ENCODE measurements at regions not wholly inside any gene's neighbourhood (a gene's known extent, or its start where the extent isn't known, plus 50 kb on each side); places are given as distances from the start of the nearest gene placed in this dataset.

DNA sequence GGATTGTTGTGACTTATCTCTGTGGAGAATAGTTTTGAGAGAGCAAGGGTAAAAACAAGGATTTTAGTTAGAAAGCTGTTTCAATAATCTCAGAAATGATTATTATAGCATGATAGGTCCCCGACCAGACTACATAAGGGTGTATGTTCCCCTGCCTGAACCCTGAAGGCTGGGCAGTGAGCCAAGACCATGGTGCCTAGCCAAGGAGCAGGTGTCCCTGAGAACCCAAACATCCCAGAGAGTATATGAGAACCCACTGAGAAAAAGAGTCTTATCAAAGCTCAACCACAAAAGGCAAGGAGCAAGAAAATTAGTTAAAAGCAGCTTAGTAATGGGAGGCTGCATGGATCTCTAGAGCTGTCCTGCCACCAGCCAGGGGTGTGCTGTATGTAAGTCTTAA, 94.9 kb upstream of the UNC5C start:
- peaks cover 2% of the 10 kb centered on the region for H3K4me1 Mint-ChIP-seq (ENCODE audit: low read depth)
- intact Hi-C loops (cut with micrococcal nuclease): no loop called here
- ChIA-PET CTCF (no interaction called here), POLR2A (no interaction called here)
- H3K9me3 Mint-ChIP-seq: no peaks in the 10 kb centered on the region
- no peaks in the 10 kb centered on the region for H3K36me3 Mint-ChIP-seq
- no peak for DNase-seq
- no peaks in the 10 kb centered on the region for H3K27me3 Mint-ChIP-seq
- H3K4me3 Mint-ChIP-seq: no peak overlapping the region
- H3K27ac Mint-ChIP-seq: no peak overlapping the region

DNA sequence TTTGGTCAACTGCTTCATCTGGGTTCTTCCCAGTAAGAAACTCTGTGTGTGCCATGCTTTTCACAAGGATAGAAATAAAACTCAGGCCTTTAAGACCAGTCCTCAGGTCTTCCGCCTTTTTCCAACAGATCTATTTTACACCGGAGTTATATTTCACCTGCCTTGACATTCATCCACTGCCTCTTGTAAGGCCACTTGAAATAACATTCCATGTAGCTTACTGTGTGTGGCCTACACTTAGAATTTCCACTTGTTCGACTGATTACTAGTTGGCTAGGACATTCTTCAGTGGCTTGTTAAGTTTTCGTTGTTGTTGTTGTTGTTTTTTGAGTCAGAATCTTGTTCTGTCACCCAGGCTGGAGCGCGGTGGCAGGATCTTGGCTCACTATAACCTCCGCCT, 92.8 kb upstream of the UNC5C start:
- H3K27ac Mint-ChIP-seq: no peak overlapping the region
- DNase-seq: no peak
- no peaks in the 10 kb centered on the region for H3K27me3 Mint-ChIP-seq
- peaks cover 2% of the 10 kb centered on the region for H3K4me1 Mint-ChIP-seq (ENCODE audit: low read depth)
- H3K9me3 Mint-ChIP-seq: no peaks in the 10 kb centered on the region
- intact Hi-C loops (cut with micrococcal nuclease): no loop called here
- CTCF ChIA-PET: no interaction called here
- POLR2A ChIA-PET: no interaction called here
- no peaks in the 10 kb centered on the region for H3K36me3 Mint-ChIP-seq
- no peak overlapping the region for H3K4me3 Mint-ChIP-seq

DNA sequence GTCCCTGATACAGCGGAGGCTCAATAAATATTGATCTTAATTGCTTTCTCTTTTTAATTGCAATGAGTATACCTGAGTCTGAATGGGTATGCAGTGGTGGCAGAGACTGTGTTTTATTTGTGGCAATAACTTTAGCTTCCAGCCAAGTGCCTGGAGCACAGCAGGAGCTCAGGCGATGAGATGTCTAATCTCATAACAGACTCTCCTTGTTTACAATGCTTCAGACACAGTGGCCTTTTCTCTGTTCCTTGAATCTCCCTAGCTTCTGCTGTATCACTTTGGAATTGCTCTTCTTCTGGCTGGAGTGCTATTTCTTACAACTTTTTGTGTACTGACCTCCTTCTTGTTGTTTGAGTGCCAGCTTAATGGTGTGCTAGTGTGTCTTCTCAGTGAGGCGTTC, 91.5 kb upstream of the UNC5C start:
- no peak for DNase-seq
- H3K4me1 Mint-ChIP-seq (ENCODE audit: low read depth): peaks cover 2% of the 10 kb centered on the region
- no peaks in the 10 kb centered on the region for H3K36me3 Mint-ChIP-seq
- H3K9me3 Mint-ChIP-seq: no peaks in the 10 kb centered on the region
- ChIA-PET CTCF (no interaction called here), POLR2A (no interaction called here)
- no peak overlapping the region for H3K4me3 Mint-ChIP-seq
- H3K27me3 Mint-ChIP-seq: no peaks in the 10 kb centered on the region
- intact Hi-C loops (cut with micrococcal nuclease): no loop called here
- no peak overlapping the region for H3K27ac Mint-ChIP-seq

DNA sequence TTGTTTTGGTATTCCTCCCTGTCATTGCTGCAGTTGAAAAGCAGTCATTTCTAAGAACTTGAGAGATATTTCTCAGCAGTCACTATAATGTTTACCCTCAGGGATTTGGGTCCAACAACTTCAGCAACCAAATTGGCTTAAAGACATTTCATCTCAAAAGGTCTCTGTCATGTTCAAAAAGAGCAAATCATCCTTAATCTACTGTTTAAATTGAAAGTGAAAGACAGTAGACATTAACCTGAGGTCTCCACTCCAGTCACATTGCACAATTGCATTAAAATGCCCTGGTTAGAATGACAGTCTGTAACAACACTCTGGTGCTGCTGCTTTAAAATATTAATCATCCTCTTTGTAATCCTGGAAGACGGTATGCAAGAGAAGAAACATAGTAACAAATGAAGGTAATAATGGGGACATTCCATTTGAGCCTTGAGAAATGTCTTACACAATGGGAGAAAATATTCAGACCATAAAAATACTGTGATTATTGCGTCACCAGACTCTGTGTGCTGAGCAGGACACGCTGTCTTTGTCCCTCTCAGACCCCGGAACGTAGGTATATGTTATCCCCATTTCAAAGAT, 90.2 kb upstream of the UNC5C start:
- Mint-ChIP-seq H3K9me3 (peaks cover 2% of the 10 kb centered on the region), H3K4me3 (no peak overlapping the region), H3K27me3 (no peaks in the 10 kb centered on the region), H3K27ac (no peak overlapping the region), H3K4me1 (ENCODE audit: low read depth) (peaks cover 2% of the 10 kb centered on the region), H3K36me3 (no peaks in the 10 kb centered on the region)
- intact Hi-C loops (cut with micrococcal nuclease): no loop called here
- ChIA-PET CTCF (no interaction called here), POLR2A (no interaction called here)
- no peak for DNase-seq

DNA sequence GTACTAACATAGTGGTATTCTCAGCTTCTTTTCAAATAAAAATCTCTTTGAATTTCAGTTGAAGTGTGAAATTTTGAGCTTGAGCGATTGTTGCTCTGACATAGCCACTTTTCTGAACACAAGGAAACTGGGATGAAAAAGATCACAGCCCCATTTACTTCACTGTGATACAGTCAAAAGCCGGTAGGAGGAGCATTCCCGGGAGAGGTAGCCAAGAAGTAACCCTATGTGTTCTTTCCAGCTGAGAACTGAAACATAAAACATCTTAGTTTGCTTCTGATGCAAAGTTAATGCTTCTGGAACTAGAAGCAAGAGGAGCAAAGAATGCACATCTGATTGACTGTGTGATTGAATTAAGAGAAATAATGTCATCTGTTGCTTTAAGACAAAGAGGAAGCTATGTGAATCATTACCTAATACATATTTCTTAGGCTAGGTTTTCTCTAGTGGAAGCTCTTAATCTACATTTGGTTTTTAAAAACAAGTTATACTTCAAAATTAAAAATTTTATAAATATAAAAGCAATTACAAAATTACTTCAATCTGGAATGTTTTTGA, 88.3 kb upstream of the UNC5C start:
- H3K4me3 Mint-ChIP-seq: no peak overlapping the region
- ChIA-PET CTCF (interaction anchor here (1.0 kb wide), 1 partner anchor 472 kb away, joined by 3 read pairs; no protein-coding TSS in a partner anchor), POLR2A (no interaction called here)
- H3K27ac Mint-ChIP-seq: no peak overlapping the region
- intact Hi-C loops (cut with micrococcal nuclease): no loop called here
- H3K9me3 Mint-ChIP-seq: peaks cover 2% of the 10 kb centered on the region
- H3K36me3 Mint-ChIP-seq: no peaks in the 10 kb centered on the region
- DNase-seq: no peak
- no peaks in the 10 kb centered on the region for H3K27me3 Mint-ChIP-seq
- peaks cover 2% of the 10 kb centered on the region for H3K4me1 Mint-ChIP-seq (ENCODE audit: low read depth)

- no peaks in the 10 kb centered on the region for H3K27me3 Mint-ChIP-seq
- H3K36me3 Mint-ChIP-seq: no peaks in the 10 kb centered on the region
- POLR2A ChIA-PET: no interaction called here
- CTCF ChIA-PET: no interaction called here
- peaks cover 2% of the 10 kb centered on the region for H3K9me3 Mint-ChIP-seq
- intact Hi-C loops (cut with micrococcal nuclease): no loop called here
- no peak for DNase-seq
- peaks cover 2% of the 10 kb centered on the region for H3K4me1 Mint-ChIP-seq (ENCODE audit: low read depth)
- H3K27ac Mint-ChIP-seq: no peak overlapping the region
- no peak overlapping the region for H3K4me3 Mint-ChIP-seq
Measured at GRCh38 chr4:95636061-95636460, 87.3 kb upstream of the UNC5C start.

- Mint-ChIP-seq H3K4me3 (no peak overlapping the region), H3K36me3 (no peaks in the 10 kb centered on the region), H3K27ac (no peak overlapping the region), H3K27me3 (no peaks in the 10 kb centered on the region), H3K9me3 (no peaks in the 10 kb centered on the region), H3K4me1 (ENCODE audit: low read depth) (no peaks in the 10 kb centered on the region)
- intact Hi-C loops (cut with micrococcal nuclease): no loop called here
- DNase-seq: no peak
- CTCF ChIA-PET: no interaction called here
- POLR2A ChIA-PET: no interaction called here
Measured at GRCh38 chr4:95627709-95628108, 78.9 kb upstream of the UNC5C start.

- Mint-ChIP-seq H3K4me1 (ENCODE audit: low read depth) (no peaks in the 10 kb centered on the region), H3K27ac (no peak overlapping the region), H3K4me3 (no peak overlapping the region), H3K9me3 (no peaks in the 10 kb centered on the region), H3K27me3 (no peaks in the 10 kb centered on the region), H3K36me3 (no peaks in the 10 kb centered on the region)
- no peak for DNase-seq
- ChIA-PET POLR2A (no interaction called here), CTCF (no interaction called here)
- intact Hi-C loops (cut with micrococcal nuclease): no loop called here
Measured at GRCh38 chr4:95627024-95627605, 78.3 kb upstream of the UNC5C start.

- no peak for DNase-seq
- CTCF ChIA-PET: no interaction called here
- H3K36me3 Mint-ChIP-seq: no peaks in the 10 kb centered on the region
- H3K27ac Mint-ChIP-seq: no peak overlapping the region
- intact Hi-C loops (cut with micrococcal nuclease): no loop called here
- POLR2A ChIA-PET: no interaction called here
- H3K9me3 Mint-ChIP-seq: no peaks in the 10 kb centered on the region
- no peaks in the 10 kb centered on the region for H3K27me3 Mint-ChIP-seq
- H3K4me1 Mint-ChIP-seq (ENCODE audit: low read depth): no peaks in the 10 kb centered on the region
- H3K4me3 Mint-ChIP-seq: no peak overlapping the region
Measured at GRCh38 chr4:95625020-95625419, 76.2 kb upstream of the UNC5C start.

DNA sequence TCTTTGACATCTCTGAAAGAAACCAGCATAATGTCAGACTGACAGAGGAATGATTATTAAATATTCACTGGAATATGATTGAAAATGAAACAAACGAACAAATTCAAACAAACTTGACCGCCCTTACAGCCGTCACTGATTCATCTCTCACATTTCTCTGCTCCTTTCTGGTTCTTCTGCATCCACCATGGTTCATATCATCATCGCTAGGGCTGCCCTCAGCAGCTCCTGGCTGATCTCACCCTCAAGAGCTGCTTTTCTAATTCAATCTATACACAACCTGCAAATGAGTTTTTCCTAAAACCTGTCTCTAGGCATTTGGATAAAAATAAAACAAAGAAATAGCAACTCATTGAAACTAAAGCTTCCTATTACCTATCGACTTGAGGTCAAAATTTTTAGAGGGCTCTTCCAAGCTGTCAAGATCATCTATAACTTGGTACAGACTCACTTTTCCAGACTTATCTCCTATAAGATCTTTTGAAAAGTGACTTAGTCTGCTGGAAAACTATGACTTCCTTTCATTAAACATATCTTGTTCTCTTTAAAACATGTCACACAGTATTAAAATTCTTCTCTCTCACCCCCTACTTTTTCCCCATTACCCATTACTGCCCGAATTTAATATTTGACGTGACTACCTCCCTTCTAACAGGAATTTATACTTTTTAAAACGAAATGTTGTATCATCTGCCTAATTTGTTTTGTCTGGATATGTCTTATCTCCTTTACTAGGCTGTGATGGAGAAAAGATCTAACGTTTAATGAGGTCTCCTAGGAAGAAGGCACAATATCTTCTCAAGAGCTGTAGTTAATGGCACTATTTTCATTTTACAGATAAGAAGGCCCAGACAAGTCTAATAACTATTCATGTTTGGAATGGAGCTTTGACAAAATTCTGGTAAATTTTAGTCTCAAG, 71.0 kb upstream of the UNC5C start:
- DNase-seq: no peak
- POLR2A ChIA-PET: no interaction called here
- intact Hi-C loops (cut with micrococcal nuclease): no loop called here
- peaks cover 4% of the 10 kb centered on the region for H3K9me3 Mint-ChIP-seq
- no peaks in the 10 kb centered on the region for H3K36me3 Mint-ChIP-seq
- CTCF ChIA-PET: no interaction called here
- H3K27me3 Mint-ChIP-seq: no peaks in the 10 kb centered on the region
- H3K27ac Mint-ChIP-seq: no peak overlapping the region
- no peaks in the 10 kb centered on the region for H3K4me1 Mint-ChIP-seq (ENCODE audit: low read depth)
- H3K4me3 Mint-ChIP-seq: no peak overlapping the region

- H3K36me3 Mint-ChIP-seq: no peaks in the 10 kb centered on the region
- H3K27me3 Mint-ChIP-seq: no peaks in the 10 kb centered on the region
- DNase-seq: no peak
- H3K9me3 Mint-ChIP-seq: peaks cover 4% of the 10 kb centered on the region
- no peaks in the 10 kb centered on the region for H3K4me1 Mint-ChIP-seq (ENCODE audit: low read depth)
- no peak overlapping the region for H3K4me3 Mint-ChIP-seq
- POLR2A ChIA-PET: no interaction called here
- intact Hi-C loops (cut with micrococcal nuclease): no loop called here
- CTCF ChIA-PET: no interaction called here
- H3K27ac Mint-ChIP-seq: no peak overlapping the region
Measured at GRCh38 chr4:95614684-95615205, 66.0 kb upstream of the UNC5C start.

DNA sequence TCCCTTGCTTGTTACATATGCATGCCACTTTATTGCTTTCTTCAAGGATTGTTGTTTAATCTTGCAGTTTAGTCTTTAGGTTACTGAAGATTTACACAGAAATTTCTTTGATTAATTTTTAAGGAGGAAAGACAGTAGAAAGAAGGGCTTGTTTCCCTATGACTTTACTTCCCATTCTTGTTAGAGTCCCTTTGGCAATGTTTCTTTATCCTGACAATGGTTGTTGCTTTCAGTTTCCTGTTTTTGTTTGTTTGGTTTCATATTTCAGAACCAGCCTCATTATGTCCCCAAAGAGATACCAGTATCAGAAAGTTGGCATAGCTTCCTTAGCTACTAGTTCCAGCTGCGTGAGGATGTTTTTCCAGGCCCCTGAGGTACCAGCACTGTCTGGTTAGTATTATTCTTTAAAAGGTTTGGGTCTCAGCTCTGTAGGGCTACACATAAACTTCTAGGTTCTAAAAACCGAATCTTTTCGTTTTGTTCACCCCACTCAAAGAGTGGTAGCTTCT, 61.3 kb upstream of the UNC5C start:
- intact Hi-C loops (cut with micrococcal nuclease): no loop called here
- H3K36me3 Mint-ChIP-seq: no peaks in the 10 kb centered on the region
- POLR2A ChIA-PET: no interaction called here
- CTCF ChIA-PET: no interaction called here
- H3K4me3 Mint-ChIP-seq: no peak overlapping the region
- no peaks in the 10 kb centered on the region for H3K4me1 Mint-ChIP-seq (ENCODE audit: low read depth)
- no peak overlapping the region for H3K27ac Mint-ChIP-seq
- DNase-seq: no peak
- H3K27me3 Mint-ChIP-seq: no peaks in the 10 kb centered on the region
- no peaks in the 10 kb centered on the region for H3K9me3 Mint-ChIP-seq
